ENCODE measurements at regions not wholly inside any gene's neighbourhood (a gene's known extent, or its start where the extent isn't known, plus 50 kb on each side); places are given as distances from the start of the nearest gene placed in this dataset.

GRCh38 chr5:165420493-165420892, 1915.1 kb downstream of the MAT2B start:
- Histone ChIP-seq H3K27me3 (ENCODE audit: control insufficient read depth, insufficient read depth, low read length) (no peaks in the 10 kb centered on the region), H3K4me3 (ENCODE audit: low read depth, low read length) (no peak overlapping the region), H3K36me3 (ENCODE audit: control insufficient read depth, insufficient read depth, low read length) (no peaks in the 10 kb centered on the region)
- DNase-seq (ENCODE audit: low read depth) (no peak), FAIRE-seq (no peak)
- no peak for TF ChIP-seq CTCF (IDR thresholded peaks at IDR 0.05; ENCODE audit: insufficient read depth, low read length, severe bottlenecking)

DNA sequence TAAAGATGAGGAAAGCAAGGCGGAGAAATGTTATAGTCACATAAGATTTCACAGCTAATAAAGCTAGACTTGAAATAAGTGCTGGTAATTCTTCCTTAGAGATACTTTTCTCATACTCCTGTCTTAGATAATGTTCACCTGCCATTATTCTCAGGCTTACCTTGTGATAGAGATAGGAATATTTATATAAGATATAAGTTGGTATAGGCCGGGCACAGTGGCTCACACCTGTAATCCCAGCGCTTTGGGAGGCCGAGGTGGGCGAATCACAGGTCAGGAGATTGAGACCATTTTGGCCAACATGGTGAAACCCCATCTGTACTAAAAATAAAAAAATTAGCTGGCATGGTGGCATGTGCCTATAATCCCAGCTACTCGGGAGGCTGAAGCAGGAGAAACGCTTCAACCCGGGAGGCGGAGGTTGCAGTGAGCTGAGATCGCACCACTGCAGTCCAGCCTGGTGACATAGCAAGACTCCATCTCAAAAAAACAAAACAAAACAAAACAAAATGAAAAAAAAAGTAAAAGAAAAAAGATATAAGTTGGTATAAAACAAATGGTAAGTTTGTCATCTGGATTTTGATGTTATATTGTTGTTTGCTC, 1918.4 kb downstream of the MAT2B start:
- H3K36me3 ChIP-seq (ENCODE audit: control insufficient read depth, insufficient read depth, low read length): no peaks in the 10 kb centered on the region
- TF ChIP-seq CTCF (IDR thresholded peaks at IDR 0.05; ENCODE audit: insufficient read depth, low read length, severe bottlenecking): no peak
- no peak overlapping the region for H3K4me3 ChIP-seq (ENCODE audit: low read depth, low read length)
- no peaks in the 10 kb centered on the region for H3K27me3 ChIP-seq (ENCODE audit: control insufficient read depth, insufficient read depth, low read length)
- FAIRE-seq (no peak), DNase-seq (ENCODE audit: low read depth) (no peak)

GRCh38 chr5:165425594-165425993, 1920.2 kb downstream of the MAT2B start:
- DNase-seq (ENCODE audit: low read depth) (no peak), FAIRE-seq (no peak)
- Histone ChIP-seq H3K27me3 (ENCODE audit: control insufficient read depth, insufficient read depth, low read length) (no peaks in the 10 kb centered on the region), H3K4me3 (ENCODE audit: low read depth, low read length) (no peak overlapping the region), H3K36me3 (ENCODE audit: control insufficient read depth, insufficient read depth, low read length) (no peaks in the 10 kb centered on the region)
- TF ChIP-seq CTCF (IDR thresholded peaks at IDR 0.05; ENCODE audit: insufficient read depth, low read length, severe bottlenecking): no peak

DNA sequence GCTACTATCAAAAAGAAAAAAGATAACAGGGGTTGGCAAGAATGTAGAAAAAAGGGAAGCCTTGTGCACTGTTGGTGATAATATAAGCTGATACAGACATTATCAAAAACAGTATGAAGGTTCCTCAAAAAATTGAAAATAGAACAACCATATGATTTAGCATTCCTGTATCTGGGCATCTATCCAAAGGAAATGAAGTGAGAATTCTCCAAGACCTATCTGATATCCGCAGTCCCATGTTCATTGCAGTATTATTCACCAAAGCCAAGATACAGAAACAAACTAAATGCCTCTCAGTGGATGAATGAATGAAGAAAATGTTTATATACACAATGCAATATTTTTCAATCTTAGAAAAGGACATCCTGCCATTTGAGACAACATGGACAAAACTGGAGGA, 1943.3 kb downstream of the MAT2B start:
- TF ChIP-seq CTCF (IDR thresholded peaks at IDR 0.05; ENCODE audit: insufficient read depth, low read length, severe bottlenecking): no peak
- no peak for DNase-seq (ENCODE audit: low read depth)
- H3K36me3 ChIP-seq (ENCODE audit: control insufficient read depth, insufficient read depth, low read length): no peaks in the 10 kb centered on the region
- H3K27me3 ChIP-seq (ENCODE audit: control insufficient read depth, insufficient read depth, low read length): no peaks in the 10 kb centered on the region
- H3K4me3 ChIP-seq (ENCODE audit: low read depth, low read length): no peak overlapping the region
- FAIRE-seq: no peak

- TF ChIP-seq CTCF (IDR thresholded peaks at IDR 0.05; ENCODE audit: insufficient read depth, low read length, severe bottlenecking): peak; percentile 71
- no peak for FAIRE-seq
These were observed 1952.6 kb downstream of the MAT2B start for GRCh38 chr5:165457859-165458481.

GRCh38 chr5:165459232-165459631, 1953.8 kb downstream of the MAT2B start:
- no peak for TF ChIP-seq CTCF (IDR thresholded peaks at IDR 0.05; ENCODE audit: insufficient read depth, low read length, severe bottlenecking)
- Histone ChIP-seq H3K27me3 (ENCODE audit: control insufficient read depth, insufficient read depth, low read length) (no peaks in the 10 kb centered on the region), H3K36me3 (ENCODE audit: control insufficient read depth, insufficient read depth, low read length) (no peaks in the 10 kb centered on the region), H3K4me3 (ENCODE audit: low read depth, low read length) (no peak overlapping the region)
- FAIRE-seq (no peak), DNase-seq (ENCODE audit: low read depth) (no peak)

More at GRCh38 chr5:165457859-165458481, 1952.6 kb downstream of the MAT2B start:
- Histone ChIP-seq H3K4me3 (ENCODE audit: low read depth, low read length) (no peak overlapping the region), H3K27me3 (ENCODE audit: control insufficient read depth, insufficient read depth, low read length) (no peaks in the 10 kb centered on the region), H3K36me3 (ENCODE audit: control insufficient read depth, insufficient read depth, low read length) (no peaks in the 10 kb centered on the region)
- peak; percentile 50 for DNase-seq (ENCODE audit: low read depth)

Measured in bronchial epithelial cell (primary cell).